ENCODE measurements at regions not wholly inside any gene's neighbourhood (a gene's known extent, or its start where the extent isn't known, plus 50 kb on each side); places are given as distances from the start of the nearest gene placed in this dataset.
"Not testable (repeated sequence)": the region's sequence is repeated elsewhere in the genome, so short reads cannot be mapped to it uniquely, and the experiment has no call there.

DNA sequence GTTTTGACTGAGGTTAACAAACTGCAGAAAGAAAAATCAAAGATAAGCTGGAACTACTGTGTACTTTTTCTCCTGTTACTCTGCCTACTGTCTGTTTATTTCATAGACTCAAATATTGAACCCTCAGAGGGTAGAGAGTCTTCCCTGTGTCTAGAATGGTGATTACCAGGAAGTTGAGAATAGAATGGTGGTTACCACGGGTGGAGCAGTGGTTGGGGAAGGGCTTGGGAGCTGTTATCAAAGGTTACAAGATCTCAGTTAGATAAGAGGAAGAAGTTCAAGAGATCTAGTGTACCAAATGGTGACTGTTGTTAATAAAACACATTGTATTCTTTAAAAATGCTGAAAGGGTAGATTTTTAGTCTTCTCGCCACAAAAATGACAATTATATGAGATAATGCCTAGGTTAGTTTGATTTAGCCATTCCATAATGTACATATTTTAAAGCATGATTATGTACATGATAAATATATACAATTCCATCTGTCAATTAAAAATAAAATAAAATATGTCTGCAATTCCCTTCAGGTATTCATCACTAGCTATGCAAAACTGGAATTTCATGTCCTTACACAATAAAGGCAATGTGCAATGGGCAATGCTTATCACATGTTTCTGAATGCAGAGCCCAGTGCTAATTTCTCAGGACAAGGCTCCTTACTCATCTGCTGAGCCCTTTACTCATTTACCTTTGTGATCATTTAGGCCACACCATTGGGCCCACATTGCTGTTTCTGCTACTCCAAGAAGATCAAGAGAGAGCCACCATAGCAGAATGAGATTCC, 474.3 kb upstream of the CAMK1G start:
- no peak for DNase-seq

DNA sequence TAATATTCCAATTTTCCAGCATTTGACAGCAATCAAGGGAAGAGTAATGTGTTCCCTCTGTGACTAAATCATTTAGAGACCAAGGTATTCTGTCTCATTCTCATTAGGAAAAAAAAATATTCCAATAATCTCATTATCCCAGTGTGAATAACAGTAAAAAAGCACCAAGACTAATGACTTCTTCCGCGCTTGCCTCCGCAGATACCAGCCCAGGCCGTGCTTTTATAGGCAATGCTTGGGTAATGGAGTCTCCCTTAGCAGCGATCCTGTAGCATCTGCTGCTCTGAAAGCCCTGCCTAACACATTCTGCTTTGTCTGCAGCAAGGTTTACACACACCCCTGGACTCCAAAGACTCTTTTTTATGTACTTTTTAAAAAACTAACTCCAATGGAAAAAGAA, 470.0 kb upstream of the CAMK1G start:
- DNase-seq = no peak

DNA sequence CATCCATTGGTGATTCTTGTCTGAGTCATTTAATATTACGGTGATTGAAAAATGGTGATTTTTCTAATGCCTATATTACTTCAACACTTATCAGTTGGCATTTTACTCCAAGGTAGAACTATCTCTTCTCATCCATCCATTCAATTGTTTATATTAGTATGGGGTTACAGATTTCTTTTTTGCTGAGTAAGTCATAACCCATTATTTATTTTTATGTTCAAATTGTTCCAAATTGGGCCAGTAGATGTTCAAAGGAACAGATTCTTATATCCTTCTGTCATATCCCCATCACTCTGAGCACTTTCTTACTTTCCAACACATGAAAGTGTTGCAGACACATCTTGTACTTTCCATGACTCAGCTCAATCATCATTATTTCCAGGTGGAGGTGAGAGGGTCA, 466.8 kb upstream of the CAMK1G start:
- no peak for DNase-seq

DNA sequence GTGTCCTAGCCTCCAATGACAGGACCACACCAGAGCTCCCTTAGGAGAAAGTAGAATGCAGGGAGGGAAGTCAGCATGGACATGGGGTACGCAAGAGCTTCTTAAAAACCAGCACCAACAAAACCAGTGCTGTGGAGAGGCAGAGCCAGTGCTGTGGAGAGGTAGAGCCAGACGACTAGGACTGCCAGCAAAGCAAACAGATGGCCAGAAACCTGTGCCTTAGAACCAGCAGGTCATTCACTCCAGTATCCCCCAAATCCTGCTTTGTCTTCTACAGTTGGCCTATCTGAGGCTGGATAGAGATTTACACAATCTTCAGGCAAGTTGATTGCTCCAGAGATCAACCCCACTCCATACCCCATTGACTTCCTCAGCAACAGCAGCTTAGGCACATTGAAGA, 459.9 kb upstream of the CAMK1G start:
- DNase-seq = no peak

DNA sequence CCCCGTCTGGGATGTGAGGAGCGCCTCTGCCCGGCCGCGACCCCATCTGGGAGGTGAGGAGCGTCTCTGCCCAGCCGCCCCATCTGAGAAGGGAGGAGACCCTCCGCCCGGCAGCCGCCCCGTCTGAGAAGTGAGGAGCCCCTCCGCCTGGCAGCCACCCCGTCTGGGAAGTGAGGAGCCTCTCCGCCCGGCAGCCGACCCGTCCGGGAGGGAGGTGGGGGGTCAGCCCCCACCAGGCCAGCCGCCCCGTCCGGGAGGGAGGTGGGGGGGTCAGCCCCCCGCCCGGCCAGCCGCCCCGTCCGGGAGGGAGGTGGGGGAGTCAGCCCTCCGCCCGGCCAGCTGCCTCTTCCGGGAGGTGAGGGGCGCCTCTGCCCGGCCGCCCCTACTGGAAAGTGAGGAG, 454.4 kb upstream of the CAMK1G start:
- DNase-seq = not testable (repeated sequence)

DNA sequence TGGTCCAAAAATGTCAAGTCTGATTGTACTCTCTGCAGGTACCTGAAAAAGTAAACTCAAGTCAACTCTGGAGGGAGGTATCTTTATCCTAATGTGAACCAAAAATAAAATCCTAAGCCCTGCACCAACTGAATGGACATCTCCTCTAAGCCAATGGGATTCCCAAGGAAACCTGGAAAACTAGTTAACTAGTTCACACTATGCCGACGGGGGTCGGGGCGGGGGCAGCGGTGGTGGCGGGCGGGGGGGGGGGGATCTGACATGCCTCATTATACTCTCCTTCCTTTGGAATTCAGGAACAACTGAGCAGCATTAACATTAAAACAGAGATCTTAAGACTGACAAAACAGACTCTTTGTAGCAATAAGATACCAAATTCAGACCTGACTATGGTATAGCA, 452.6 kb upstream of the CAMK1G start:
- no peak for DNase-seq

DNA sequence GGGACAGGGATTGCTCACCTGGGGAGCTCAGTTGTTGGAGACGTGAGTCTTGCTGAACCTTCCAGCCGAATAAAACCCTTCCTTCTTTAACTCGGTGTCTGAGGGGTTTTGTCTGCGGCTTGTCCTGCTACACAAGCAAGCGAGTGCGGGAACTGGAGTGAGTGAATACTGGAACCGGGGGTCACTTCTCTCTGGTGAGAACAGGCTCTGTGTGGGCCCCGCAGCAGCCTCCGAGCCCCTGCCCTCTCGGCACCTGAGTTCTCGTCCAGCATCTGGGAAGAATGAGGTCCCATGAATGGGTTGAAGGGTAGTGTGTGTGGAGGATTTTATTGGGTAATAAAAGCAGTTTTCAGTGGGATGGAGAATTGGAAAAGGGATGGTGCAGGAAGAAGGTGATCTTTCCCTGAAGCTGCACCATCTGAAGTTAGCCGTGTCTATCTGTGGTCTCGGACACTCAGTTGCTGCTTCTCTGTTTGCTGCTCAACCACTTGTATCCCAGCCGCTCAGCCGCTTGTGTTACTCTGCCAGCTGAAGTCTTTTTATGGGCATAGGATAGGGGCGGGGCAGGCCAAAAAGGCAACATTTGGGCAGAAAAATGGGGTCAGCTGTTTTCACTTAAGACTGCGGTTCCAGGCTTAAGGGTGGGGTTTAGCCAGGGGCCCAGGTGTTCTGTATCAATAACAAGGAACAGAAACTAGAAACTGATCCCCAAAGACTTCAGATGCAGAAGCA, 450.6 kb upstream of the CAMK1G start:
- no peak for DNase-seq

DNA sequence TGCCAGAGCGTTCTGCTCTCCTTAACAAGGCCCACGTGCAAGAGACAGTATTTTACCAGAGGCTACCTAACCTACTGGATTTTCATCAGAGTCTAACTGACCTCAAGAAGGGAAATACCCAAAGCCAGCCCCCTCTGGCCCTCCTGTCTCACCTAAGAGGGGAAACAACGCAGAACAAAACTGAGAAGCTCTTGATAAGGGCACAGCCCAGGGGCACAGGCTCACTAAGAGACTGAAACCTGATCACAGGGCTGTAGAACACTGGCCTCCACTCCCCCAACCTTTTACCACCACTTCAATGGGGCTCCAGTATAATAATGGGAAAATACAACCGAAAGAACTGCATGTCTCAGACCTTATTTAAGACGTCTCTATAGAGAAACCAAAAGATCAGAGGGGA, 449.5 kb upstream of the CAMK1G start:
- DNase-seq = no peak

DNA sequence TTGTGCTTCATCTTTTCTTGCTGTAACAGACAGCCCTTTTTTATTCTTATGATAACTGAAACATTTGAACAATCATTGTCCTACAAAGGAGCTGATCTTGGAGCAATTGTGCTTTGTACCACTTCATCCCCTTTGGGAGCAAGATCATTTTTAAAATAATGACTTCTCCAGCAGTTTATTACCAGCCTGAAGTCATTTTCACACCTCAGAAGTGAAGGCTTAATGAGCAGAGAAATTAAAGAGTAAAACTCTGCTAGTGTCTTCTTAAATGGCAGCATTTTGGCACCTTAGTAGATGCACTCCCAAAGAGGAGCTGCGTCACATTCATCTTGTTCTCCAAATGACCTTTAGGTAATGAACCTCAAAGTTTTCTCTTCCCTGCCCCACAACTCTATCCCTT, 439.6 kb upstream of the CAMK1G start:
- DNase-seq = no peak

DNA sequence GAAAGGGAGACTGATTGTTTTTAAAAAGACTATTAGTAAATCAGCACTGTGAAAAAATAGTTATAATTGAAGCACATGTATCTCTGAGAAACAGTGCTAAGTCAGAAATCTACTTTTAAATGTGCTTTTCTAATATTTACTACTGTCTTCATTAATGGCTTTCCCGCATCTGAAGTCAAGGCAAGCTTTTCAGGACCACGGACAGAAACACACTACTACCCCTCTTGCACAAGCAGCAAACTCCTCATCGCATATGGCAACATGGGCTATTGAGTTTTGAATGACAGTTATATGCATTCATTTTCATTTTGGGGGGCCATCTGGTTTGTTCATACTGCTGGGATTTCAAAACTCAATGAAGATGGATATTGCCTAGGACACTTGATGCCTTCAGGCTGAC, 433.4 kb upstream of the CAMK1G start:
- DNase-seq = peak; percentile 50

DNA sequence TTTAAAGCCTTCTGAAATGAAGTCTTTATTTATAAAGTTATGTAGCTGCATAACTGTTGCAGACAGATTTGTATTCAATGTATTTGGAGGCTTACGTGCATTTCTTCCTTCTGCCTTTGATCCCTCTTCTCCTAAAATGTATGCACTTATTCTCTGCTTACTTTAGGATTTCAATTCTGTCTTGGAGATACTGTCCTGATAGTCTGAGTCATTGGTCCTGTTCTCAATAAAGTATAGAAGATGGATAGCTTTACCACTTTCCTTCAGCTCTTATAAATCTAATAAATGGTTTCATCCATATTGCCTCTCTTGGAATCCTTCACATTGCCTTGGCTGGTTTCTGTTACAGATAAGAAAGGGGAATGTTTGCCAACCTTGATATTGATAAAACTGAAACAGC, 430.1 kb upstream of the CAMK1G start:
- no peak for DNase-seq

DNA sequence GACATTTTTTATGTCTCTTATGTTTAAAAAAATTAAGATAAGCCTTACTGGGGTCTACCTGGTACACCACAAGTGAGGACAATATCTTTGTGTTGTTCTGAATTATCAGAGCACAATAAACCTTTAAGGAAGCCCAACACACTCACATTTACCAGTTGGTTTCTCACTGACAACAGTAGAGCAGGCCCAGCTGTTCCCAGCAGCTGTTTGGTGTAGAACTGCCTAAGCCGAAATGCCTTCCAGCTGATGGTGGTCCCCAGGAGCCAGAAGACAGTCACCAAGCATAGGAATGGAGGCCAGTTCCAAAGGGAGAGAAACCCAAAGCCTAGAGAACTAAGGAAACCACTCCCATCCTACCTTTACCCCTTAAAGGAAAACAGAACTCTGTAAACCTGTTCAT, 428.6 kb upstream of the CAMK1G start:
- DNase-seq = peak; percentile 26

DNA sequence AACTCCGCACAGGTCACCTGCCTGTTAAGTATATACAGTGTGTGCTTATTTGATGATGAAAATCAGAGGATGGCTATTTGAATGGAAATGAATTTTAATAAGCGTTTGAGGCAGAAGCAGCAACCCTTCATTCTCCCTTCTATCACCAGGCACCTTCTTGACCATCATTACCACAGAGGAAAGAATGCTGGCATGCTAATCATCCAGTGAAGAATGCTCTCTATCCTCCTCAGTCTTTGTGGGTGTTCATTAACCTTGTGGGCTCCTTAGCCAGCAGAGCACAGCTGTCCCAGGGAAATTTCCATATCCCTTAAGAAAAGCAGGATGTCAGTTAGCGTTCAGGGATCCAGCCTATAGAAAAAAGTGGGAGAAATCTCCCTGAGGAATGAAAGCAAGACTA, 428.0 kb upstream of the CAMK1G start:
- no peak for DNase-seq

DNA sequence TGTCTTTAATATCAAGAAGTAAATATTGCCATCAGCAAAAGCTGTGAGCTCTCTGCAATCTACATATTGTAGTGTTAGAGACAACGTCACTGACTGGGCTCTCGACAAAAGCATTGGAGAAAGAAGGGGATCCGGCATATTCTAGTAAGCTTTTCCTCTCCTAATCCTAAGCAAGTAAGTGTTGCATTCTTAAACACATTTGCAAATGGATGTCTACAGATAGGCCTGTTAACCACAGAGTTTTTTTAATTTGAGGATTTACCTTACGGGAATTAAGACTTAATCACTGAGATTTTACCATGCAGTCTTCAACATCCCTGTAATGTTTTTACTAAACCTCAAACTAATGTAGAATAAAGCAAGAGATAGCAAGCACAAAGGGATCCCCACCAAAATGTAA, 426.5 kb upstream of the CAMK1G start:
- no peak for DNase-seq

DNA sequence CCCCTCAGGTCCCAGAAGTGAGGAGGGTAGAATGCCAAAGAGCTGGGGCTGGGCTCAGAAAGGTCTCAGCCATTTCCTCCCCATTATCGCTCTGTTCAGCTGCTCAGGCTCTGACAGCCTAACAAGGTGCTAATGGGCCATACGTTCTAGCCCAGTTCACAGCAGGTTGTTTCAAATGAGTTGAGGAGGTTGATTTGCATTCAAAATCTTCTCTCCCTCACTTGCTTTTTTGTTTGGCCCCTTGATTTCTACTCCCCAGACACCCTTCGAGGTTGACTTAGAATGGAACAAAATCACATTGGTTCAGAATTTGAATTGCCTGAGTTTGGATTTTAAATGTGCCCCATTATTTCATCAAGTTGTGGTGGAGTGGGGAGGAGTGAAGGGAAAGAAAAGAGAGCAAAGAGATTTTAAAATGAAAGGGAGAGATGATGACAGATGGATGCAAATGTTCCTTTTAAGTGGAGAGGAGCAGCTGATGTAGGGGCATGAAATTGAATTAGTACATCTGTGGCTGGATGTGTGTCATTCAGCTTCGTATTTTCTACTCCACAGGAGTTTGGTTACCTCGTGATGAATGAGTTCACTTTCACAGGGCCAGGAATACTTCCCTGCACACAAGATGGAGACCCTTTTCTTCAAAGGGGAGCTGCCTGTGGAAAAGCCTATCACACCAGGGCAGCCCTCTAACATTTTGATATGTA, 425.8 kb upstream of the CAMK1G start:
- DNase-seq = no peak

DNA sequence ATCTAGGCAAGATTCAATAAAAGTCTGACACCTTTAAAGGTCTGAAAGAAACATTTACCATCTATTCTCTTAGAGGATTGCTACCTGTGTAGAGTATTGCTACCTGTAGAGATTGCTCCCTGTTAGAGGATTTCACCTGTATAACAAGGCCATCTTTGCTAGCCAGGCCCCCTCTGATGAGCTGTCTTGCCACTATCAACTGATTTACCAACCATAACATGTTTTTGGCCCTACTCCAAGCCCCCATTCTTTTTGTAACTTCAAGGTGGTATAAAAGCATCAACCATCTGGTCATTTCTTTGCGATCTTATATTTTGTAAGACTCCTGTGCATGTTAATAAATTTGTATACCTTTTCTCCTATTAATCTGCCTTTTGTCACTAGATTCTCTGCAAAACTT, 424.7 kb upstream of the CAMK1G start:
- DNase-seq = no peak

DNA sequence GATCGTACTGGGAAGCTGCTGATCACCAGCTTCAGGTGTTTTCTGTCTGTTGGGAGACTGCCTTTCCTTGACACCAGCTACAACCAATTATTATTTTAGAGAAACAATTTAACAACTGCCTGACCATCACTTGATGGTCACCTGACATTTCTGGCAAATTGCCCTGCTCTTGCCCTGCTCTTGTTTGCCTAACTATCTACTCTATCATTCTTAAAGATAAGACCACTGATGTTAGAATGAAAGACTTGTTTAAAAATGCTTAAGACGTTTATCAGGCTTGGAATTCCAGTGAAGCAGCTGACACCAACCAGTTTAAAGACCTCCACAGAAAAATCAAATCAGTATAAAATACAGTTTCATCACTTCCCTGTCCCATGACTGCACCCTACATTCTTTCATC, 423.3 kb upstream of the CAMK1G start:
- DNase-seq = no peak

DNA sequence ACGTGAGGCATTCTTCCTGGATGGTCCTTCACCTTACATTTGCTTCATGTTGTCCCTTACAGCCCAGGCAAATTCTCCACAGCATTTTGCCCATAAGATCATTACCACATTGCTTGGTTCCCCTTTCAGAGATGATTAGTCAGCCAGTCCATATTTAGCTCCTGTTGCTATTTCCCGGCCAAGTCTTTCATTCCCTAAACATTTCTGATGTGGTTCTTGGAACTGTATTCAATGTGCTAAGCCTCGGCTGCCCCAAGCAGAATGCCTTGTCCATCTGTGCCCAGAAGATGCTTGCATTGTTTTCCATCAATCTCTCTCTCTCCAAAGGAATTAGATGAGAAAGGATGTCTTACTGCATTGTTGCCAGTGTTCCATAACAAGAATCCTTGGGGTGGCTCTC, 420.9 kb upstream of the CAMK1G start:
- DNase-seq = no peak

DNA sequence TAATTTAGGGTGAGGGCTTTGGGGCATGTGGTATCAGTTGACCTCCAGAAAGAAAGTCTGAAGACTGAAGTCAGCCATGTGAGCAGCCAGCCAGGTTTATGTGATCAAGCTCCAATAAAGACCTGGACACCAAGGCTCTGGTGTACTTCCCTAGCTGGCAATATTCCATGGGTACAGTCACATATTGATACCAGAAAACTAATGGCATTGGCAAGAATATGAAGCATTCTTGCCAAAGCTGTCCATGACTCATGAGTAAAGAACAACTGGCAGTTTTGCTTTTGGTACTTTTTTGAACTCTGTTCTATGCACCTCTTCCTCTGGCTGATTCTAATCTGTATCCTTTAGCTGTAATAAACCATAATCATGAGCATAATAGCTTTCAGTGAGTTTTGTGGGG, 415.3 kb upstream of the CAMK1G start:
- no peak for DNase-seq

DNA sequence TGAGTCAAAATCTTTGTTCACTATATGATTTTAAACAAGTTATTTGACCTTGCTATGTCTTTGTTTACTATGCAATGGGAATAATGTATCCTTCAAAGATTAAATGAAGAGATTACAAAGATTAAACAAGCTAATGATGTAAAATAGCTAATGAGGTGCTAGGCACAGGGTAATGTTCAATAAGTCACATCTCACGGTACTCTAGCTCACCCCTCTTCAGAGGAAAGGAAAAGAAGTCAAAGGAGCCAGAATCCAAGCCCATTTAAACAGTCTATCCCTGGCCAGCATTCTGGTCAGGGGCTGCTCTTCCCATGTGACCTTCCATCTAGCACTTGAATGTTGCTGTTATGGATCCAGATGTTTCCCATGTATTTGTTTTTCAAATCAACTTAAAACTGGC, 412.4 kb upstream of the CAMK1G start:
- no peak for DNase-seq

DNA sequence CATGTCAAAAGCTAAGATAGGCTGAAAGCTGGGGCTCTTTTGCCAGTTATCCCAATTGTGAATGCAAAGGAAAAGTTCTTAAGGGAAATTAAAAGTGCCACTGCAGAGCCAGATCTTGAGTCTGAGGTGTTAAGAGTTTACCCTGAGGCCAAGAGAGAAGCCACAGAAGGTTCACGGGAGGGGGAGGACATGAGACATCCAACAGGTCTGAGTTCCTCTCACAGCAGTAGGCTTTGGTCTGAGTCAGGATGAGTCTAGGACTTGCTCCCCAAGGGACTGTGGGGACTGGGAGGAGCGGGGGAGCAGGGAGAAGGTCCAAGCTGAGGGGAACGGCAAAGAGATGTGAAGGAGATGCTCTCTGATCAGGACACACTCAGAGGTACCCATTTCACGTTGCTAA, 411.2 kb upstream of the CAMK1G start:
- no peak for DNase-seq

DNA sequence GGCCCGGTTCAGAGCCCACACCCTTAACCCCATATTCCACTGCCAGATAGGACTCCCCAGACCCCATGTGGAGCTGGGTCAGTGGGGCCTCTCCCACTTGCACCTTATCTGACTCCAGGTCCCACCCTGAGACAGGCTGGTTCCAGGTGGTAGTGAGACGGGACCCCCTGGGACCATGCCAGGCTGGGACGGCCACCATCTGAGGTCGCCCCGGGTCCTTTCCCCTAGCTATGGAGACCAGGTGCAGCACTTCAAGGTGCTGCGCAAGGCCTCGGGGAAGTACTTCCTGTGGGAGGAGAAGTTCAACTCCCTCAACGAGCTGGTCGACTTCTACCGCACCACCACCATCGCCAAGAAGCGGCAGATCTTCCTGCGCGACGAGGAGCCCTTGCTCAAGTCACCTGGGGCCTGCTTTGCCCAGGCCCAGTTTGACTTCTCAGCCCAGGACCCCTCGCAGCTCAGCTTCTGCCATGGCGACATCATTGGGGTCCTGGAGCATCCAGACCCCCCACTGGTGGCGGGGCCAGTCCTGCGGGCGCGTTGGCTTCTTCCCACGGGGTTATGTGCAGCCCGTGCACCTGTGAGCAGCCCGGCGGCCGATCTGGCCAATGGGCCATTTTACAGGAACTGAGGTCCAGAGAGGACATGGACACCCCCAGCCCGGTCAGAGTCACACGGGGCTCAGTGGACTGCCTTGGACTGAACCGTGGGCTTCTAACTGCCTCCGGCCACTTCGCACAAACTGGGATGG, 410.5 kb upstream of the CAMK1G start:
- not testable (repeated sequence) for DNase-seq
